NCI-H226 (cell line): ENCODE measurements at regions not wholly inside any gene's neighbourhood (a gene's known extent, or its start where the extent isn't known, plus 50 kb on each side); places are given as distances from the start of the nearest gene placed in this dataset.

Experiments used
- DNase-seq: peaks from one replicate; pipeline ENCODE4 v3.0.0-alpha.2; 2015

GRCh38 chr1:55420929-55421716 lies 206.0 kb upstream of the USP24 start:
- no peak for DNase-seq

GRCh38 chr1:55420026-55420425 lies 204.9 kb upstream of the USP24 start:
- no peak for DNase-seq

- no peak for DNase-seq
These were observed 203.2 kb upstream of the USP24 start for GRCh38 chr1:55418208-55419000.

GRCh38 chr1:55416164-55416842 lies 201.1 kb upstream of the USP24 start:
- DNase-seq = no peak

- no peak for DNase-seq
These were observed 198.1 kb upstream of the USP24 start for GRCh38 chr1:55413286-55413685.

GRCh38 chr1:55412060-55412459 lies 196.9 kb upstream of the USP24 start:
- no peak for DNase-seq

- DNase-seq = peak; percentile 37
These were observed 187.7 kb upstream of the USP24 start for GRCh38 chr1:55402671-55403464.

- DNase-seq = peak; percentile 66
These were observed 187.0 kb upstream of the USP24 start for GRCh38 chr1:55402142-55402541.

- no peak for DNase-seq
These were observed 185.3 kb upstream of the USP24 start for GRCh38 chr1:55400508-55400907.

- no peak for DNase-seq
These were observed 184.2 kb upstream of the USP24 start for GRCh38 chr1:55399346-55399745.

- no peak for DNase-seq
These were observed 181.3 kb upstream of the USP24 start for GRCh38 chr1:55396381-55396891.

GRCh38 chr1:55388960-55389359 lies 173.8 kb upstream of the USP24 start:
- DNase-seq = no peak

GRCh38 chr1:55387145-55387544 lies 172.0 kb upstream of the USP24 start:
- no peak for DNase-seq

GRCh38 chr1:55386456-55386855 lies 171.3 kb upstream of the USP24 start:
- DNase-seq = no peak

GRCh38 chr1:55385402-55386018 lies 170.3 kb upstream of the USP24 start:
- DNase-seq = no peak

- DNase-seq = no peak
These were observed 169.5 kb upstream of the USP24 start for GRCh38 chr1:55384637-55385036.

- no peak for DNase-seq
These were observed 167.7 kb upstream of the USP24 start for GRCh38 chr1:55382806-55383305.

GRCh38 chr1:55381983-55382382 lies 166.8 kb upstream of the USP24 start:
- DNase-seq = no peak

- DNase-seq = no peak
These were observed 166.3 kb upstream of the USP24 start for GRCh38 chr1:55381491-55381890.

GRCh38 chr1:55380355-55380970 lies 165.3 kb upstream of the USP24 start:
- DNase-seq = no peak

GRCh38 chr1:55378582-55378981 lies 163.4 kb upstream of the USP24 start:
- DNase-seq = peak; percentile 43
